Gastrocnemius medialis (tissue), 4 donors: ENCODE measurements at regions not wholly inside any gene's neighbourhood (a gene's known extent, or its start where the extent isn't known, plus 50 kb on each side); places are given as distances from the start of the nearest gene placed in this dataset.

Experiments
- POLR2A ChIP-seq, 2 donors: fragments of 450-650 bp; IDR thresholded peaks; one replicate each; pipeline ENCODE4 v1.6.1; 2017; ENCODE audit warnings: antibody characterized with exemption in 2 of 2, mild to moderate bottlenecking in 2 of 2, moderate library complexity in 2 of 2
- TF ChIP-seq, protein P1 (sequence below), 5 experiments: fragments of 450-650 bp in 3 of 5; fragments of 200-600 bp in 2 of 5; sonication (generic) in 2 of 5; IDR thresholded peaks in 4 of 5; conservative IDR thresholded peaks in 1 of 5; 1 replicate in 4 of 5; 2 replicates in 1 of 5; pipeline ENCODE4 v1.5.1; 2016 to 2019; ENCODE audit warnings: antibody characterized with exemption in 5 of 5, mild to moderate bottlenecking in 3 of 5, moderate library complexity in 3 of 5

GRCh38 chr7:88387368-88387767, 80.7 kb upstream of the STEAP4 start:
- TF ChIP-seq, protein P1, sequence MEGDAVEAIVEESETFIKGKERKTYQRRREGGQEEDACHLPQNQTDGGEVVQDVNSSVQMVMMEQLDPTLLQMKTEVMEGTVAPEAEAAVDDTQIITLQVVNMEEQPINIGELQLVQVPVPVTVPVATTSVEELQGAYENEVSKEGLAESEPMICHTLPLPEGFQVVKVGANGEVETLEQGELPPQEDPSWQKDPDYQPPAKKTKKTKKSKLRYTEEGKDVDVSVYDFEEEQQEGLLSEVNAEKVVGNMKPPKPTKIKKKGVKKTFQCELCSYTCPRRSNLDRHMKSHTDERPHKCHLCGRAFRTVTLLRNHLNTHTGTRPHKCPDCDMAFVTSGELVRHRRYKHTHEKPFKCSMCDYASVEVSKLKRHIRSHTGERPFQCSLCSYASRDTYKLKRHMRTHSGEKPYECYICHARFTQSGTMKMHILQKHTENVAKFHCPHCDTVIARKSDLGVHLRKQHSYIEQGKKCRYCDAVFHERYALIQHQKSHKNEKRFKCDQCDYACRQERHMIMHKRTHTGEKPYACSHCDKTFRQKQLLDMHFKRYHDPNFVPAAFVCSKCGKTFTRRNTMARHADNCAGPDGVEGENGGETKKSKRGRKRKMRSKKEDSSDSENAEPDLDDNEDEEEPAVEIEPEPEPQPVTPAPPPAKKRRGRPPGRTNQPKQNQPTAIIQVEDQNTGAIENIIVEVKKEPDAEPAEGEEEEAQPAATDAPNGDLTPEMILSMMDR (IDR thresholded peaks at IDR 0.05 in 4 of 5, conservative IDR thresholded peaks at IDR 0.05 in 1 of 5): no peak
- no peak for TF ChIP-seq POLR2A (IDR thresholded peaks at IDR 0.05)
